PC-9 (cell line): ENCODE measurements at regions not wholly inside any gene's neighbourhood (a gene's known extent, or its start where the extent isn't known, plus 50 kb on each side); places are given as distances from the start of the nearest gene placed in this dataset.
"Not testable (repeated sequence)": the region's sequence is repeated elsewhere in the genome, so short reads cannot be mapped to it uniquely, and the experiment has no call there.

Experiments used
- BruUV-seq: library from RNA; stranded (reverse); fragments of 400-500 nt; replicated peaks from 2 replicates; lab custom pipeline; 2021; lab: Mats Ljungman, UMichigan
- CTCF ChIA-PET: fragments of 300-600 bp; sonication (Branson Sonifier 250); formaldehyde crosslinking; loops from one replicate; lab custom pipeline; 2022; ENCODE audit warnings: antibody characterized with exemption; lab: Charles Lee
- POLR2A ChIA-PET: fragments of 300-600 bp; sonication (Branson Sonifier 250); formaldehyde crosslinking; loops from one replicate; lab custom pipeline; 2022; ENCODE audit warnings: antibody characterized with exemption; ENCODE audit not compliant: unreplicated experiment; lab: Charles Lee
- DNase-seq, 2 experiments: peaks; one replicate each; pipeline versions ENCODE4 v3.0.0 to v3.0.0-alpha.2; 2015 to 2022; ENCODE audit warnings: mixed read lengths in 1 of 2
- H2AFZ ChIP-seq: fragments of 200-600 bp; sonication (generic); 2 replicates; pipeline ENCODE4 v1.8.1; 2017; ENCODE audit warnings: antibody characterized with exemption
- H3F3A ChIP-seq: fragments of 200-600 bp; sonication (generic); 2 replicates; pipeline ENCODE4 v1.8.1; 2017; ENCODE audit warnings: antibody characterized with exemption, mild to moderate bottlenecking, low read depth; ENCODE audit not compliant: insufficient read depth
- H3K27ac ChIP-seq: fragments of 200-600 bp; sonication (generic); 2 replicates; pipeline ENCODE4 v1.6.1; 2016; ENCODE audit warnings: mixed run types
- H3K27me3 ChIP-seq: fragments of 200-600 bp; sonication (generic); 2 replicates; pipeline ENCODE4 v1.6.1; 2016; ENCODE audit warnings: low read depth, mixed run types; ENCODE audit not compliant: insufficient read depth
- H3K36me3 ChIP-seq: fragments of 200-600 bp; sonication (generic); 2 replicates; pipeline ENCODE4 v1.6.1; 2016; ENCODE audit warnings: low read depth, mixed run types
- H3K4me1 ChIP-seq: fragments of 200-600 bp; sonication (generic); replicated peaks from 2 replicates; pipeline ENCODE4 v1.6.1; 2016; ENCODE audit warnings: mixed run types; ENCODE audit not compliant: insufficient read depth
- H3K4me2 ChIP-seq: fragments of 200-600 bp; sonication (generic); 2 replicates; pipeline ENCODE4 v1.6.1; 2017; ENCODE audit warnings: mixed run types
- H3K4me3 ChIP-seq: fragments of 200-600 bp; sonication (generic); 2 replicates; pipeline ENCODE4 v1.6.1; 2016; ENCODE audit warnings: mixed run types
- H3K79me2 ChIP-seq: fragments of 200-600 bp; sonication (generic); 2 replicates; pipeline ENCODE4 v1.6.1; 2017; ENCODE audit warnings: low read depth, mixed run types
- H3K9me2 ChIP-seq: fragments of 200-600 bp; sonication (generic); 2 replicates; pipeline ENCODE4 v1.8.1; 2017; ENCODE audit warnings: mild to moderate bottlenecking; ENCODE audit not compliant: insufficient read depth
- H3K9me3 ChIP-seq: fragments of 200-600 bp; sonication (generic); 2 replicates; pipeline ENCODE4 v1.8.1; 2016; ENCODE audit warnings: low read depth; ENCODE audit not compliant: insufficient read depth
- H4K20me1 ChIP-seq: fragments of 200-600 bp; sonication (generic); 2 replicates; pipeline ENCODE4 v1.8.1; 2017; ENCODE audit not compliant: insufficient read depth
- CTCF ChIP-seq: fragments of 200-600 bp; sonication (generic); conservative IDR thresholded peaks from 2 replicates; pipeline ENCODE4 v1.6.1; 2017; ENCODE audit warnings: mixed run types, antibody characterized with exemption, mild to moderate bottlenecking, moderate library complexity
- EZH2 ChIP-seq: fragments of 200-600 bp; sonication (generic); IDR thresholded peaks from 2 replicates; pipeline ENCODE4 v1.8.0; 2017; ENCODE audit warnings: antibody characterized with exemption, low read depth
- intact Hi-C: fragments of 100-400 bp; cut with micrococcal nuclease; formaldehyde crosslinking; loops from one replicate; pipeline ENCODE4 v1.10.0; 2022; ENCODE audit not compliant: unreplicated experiment

DNA sequence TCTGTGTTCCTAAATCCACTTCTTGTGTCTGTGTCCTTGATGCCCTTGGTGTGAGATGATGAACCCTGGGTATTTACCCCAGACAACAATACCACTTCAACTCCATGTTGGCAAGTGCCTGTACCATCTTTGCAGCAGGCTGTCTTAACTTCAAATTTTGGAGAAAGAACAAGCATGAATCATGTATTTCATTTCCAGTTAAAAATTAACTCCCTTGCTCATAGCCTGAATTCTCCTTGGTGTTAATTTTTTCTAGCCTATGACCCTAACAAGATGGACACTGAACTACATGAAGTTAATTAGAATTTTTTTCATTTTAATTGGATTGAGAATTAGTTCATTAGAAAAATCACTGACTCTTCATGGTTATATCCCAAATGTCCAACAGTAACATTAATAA is 267.8 kb upstream of the INTU start:
- H2AFZ ChIP-seq, result no peak overlapping the region
- no peaks in the 10 kb centered on the region for H3F3A ChIP-seq
- no peak for DNase-seq
- H3K9me2 ChIP-seq, result no peaks in the 10 kb centered on the region
- BruUV-seq, result no TSS peak
- H3K4me3 ChIP-seq, result no peak overlapping the region
- no peak overlapping the region for H3K4me2 ChIP-seq
- ChIA-PET POLR2A (no interaction called here), CTCF (no interaction called here)
- intact Hi-C loops, result no loop called here
- no peaks in the 10 kb centered on the region for H4K20me1 ChIP-seq
- H3K27me3 ChIP-seq, result no peaks in the 10 kb centered on the region
- H3K9me3 ChIP-seq, result no peaks in the 10 kb centered on the region
- H3K36me3 ChIP-seq, result no peaks in the 10 kb centered on the region
- TF ChIP-seq EZH2 (no peak), CTCF (no peak)
- no peaks in the 10 kb centered on the region for H3K79me2 ChIP-seq
- no peaks in the 10 kb centered on the region for H3K4me1 ChIP-seq
- no peak overlapping the region for H3K27ac ChIP-seq

DNA sequence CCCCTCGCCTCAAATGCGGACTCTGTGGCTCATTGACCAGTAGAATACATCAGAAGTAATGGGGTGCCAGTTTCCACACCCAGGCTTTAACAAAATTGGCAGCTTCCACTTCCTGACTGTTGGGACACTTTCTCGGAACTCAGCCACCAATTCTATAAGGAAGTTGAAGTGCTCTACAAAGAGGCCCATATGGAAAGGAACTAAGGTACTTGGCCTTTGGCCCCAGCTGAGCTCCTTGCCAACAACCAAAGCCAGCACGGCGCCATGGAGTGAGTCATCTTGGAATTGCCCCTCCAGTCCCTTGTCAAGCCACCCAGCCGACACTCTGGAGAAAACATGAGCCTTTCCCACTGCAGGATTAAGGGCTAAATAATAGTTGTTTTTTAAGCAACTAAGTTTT is 262.2 kb upstream of the INTU start:
- POLR2A ChIA-PET, result no interaction called here
- Histone ChIP-seq H3K4me2 (no peak overlapping the region), H4K20me1 (no peaks in the 10 kb centered on the region), H3K36me3 (no peaks in the 10 kb centered on the region), H3K9me2 (no peaks in the 10 kb centered on the region), H3K4me1 (no peaks in the 10 kb centered on the region), H3K9me3 (no peaks in the 10 kb centered on the region), H2AFZ (no peak overlapping the region), H3K27ac (no peak overlapping the region), H3K27me3 (no peaks in the 10 kb centered on the region), H3F3A (no peaks in the 10 kb centered on the region), H3K79me2 (no peaks in the 10 kb centered on the region), H3K4me3 (no peak overlapping the region)
- CTCF ChIA-PET, result no interaction called here
- no peak for TF ChIP-seq EZH2
- intact Hi-C loops, result no loop called here
- no TSS peak for BruUV-seq
- no peak for DNase-seq

GRCh38 chr4:127379499-127379898 is 253.3 kb upstream of the INTU start:
- TF ChIP-seq CTCF (no peak), EZH2 (no peak)
- no peaks in the 10 kb centered on the region for H4K20me1 ChIP-seq
- H2AFZ ChIP-seq, result peak overlapping the region; percentile 65; the same call in 1 of the 2 replicates
- H3K4me1 ChIP-seq, result no peaks in the 10 kb centered on the region
- no peaks in the 10 kb centered on the region for H3K27me3 ChIP-seq
- no peak overlapping the region for H3K4me2 ChIP-seq
- no TSS peak for BruUV-seq
- intact Hi-C loops, result no loop called here
- no peaks in the 10 kb centered on the region for H3K79me2 ChIP-seq
- no peaks in the 10 kb centered on the region for H3F3A ChIP-seq
- H3K36me3 ChIP-seq, result no peaks in the 10 kb centered on the region
- no peak overlapping the region for H3K27ac ChIP-seq
- no peak for DNase-seq
- POLR2A ChIA-PET, result no interaction called here
- CTCF ChIA-PET, result no interaction called here
- no peak overlapping the region for H3K4me3 ChIP-seq
- H3K9me3 ChIP-seq, result no peaks in the 10 kb centered on the region
- H3K9me2 ChIP-seq, result no peaks in the 10 kb centered on the region

DNA sequence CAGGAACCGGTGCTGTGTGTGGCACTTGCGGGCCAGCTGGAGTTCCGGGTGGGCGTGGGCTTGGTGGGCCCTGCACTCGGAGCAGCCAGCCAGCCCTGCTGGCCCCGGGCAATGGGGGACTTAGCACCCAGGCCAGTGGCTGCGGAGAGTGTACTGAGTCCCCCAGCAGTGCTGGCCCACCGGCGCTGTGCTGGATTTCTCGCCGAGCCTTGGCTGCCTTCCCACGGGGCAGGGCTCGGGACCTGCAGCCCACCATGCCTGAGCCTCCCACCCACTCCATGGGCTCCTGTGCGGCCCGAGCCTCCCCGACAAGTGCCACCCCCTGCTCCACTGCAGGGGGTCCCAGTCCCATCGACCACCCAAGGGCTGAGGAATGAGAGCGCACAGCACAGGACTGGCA is 252.8 kb upstream of the INTU start:
- H3K27me3 ChIP-seq, H3K27ac ChIP-seq, H4K20me1 ChIP-seq, H3K79me2 ChIP-seq, H2AFZ ChIP-seq, H3F3A ChIP-seq, POLR2A ChIA-PET, BruUV-seq, H3K9me2 ChIP-seq, CTCF ChIA-PET, intact Hi-C loops, H3K4me2 ChIP-seq, H3K9me3 ChIP-seq, H3K4me1 ChIP-seq, H3K4me3 ChIP-seq, DNase-seq, H3K36me3 ChIP-seq: not testable (repeated sequence)
